HepG2 (cell line): ENCODE measurements at regions not wholly inside any gene's neighbourhood (a gene's known extent, or its start where the extent isn't known, plus 50 kb on each side); places are given as distances from the start of the nearest gene placed in this dataset.

Source experiments
- ATAC-seq: fragments of 200-7000 bp; cut with Tn5 transposase; 3 replicates; pipeline ENCODE4 v1.9.1; 2020; ENCODE audit warnings: mild to moderate bottlenecking, moderate library complexity
- BruUV-seq: library from RNA; stranded (reverse); fragments of 400-500 nt; replicated peaks from 2 replicates; lab custom pipeline; 2021; lab: Mats Ljungman, UMichigan
- CTCF ChIA-PET: fragments of 300-600 bp; formaldehyde crosslinking; extraction: SDS; loops from one replicate; lab custom pipeline; 2021; ENCODE audit warnings: low total read pairs, inconsistent platforms, low intra/inter-chr PET ratio; lab: Yijun Ruan, JAX
- POLR2A ChIA-PET: fragments of 350-600 bp; sonication (Branson Sonifier 250); formaldehyde crosslinking; loops from one replicate; lab custom pipeline; 2020; ENCODE audit warnings: antibody characterized with exemption, inconsistent platforms; lab: Yijun Ruan, JAX
- DNase-seq: peaks from one replicate; pipeline ENCODE4 v3.0.0-alpha.2; 2015; ENCODE audit warnings: low spot score
- FAIRE-seq: peaks from 3 replicates; lab custom pipeline; 2011; peaks lifted over from hg19 to GRCh38; lab: Jason Lieb, UNC
- H2AFZ ChIP-seq: one replicate; pipeline ENCODE4 v1.6.1; 2011; ENCODE audit warnings: low read length, inconsistent platforms
- H3K27ac ChIP-seq: fragments of 300-600 bp; 3 replicates; pipeline ENCODE4 v1.8.0; 2011; ENCODE audit warnings: mixed run types, mild to moderate bottlenecking, mixed read lengths, low read length, inconsistent platforms; ENCODE audit not compliant: insufficient read depth; ENCODE audit errors: extremely low read length
- H3K27me3 ChIP-seq, 2 experiments: fragments of 200-600 bp in 1 of 2; 2 replicates in 1 of 2; 3 replicates in 1 of 2; pipeline versions ENCODE4 v1.6.0 to v1.8.0; 2011; ENCODE audit warnings: low read length in 2 of 2, mild to moderate bottlenecking in 2 of 2, moderate library complexity in 2 of 2, inconsistent platforms in 1 of 2; ENCODE audit not compliant: insufficient read depth in 2 of 2, control insufficient read depth in 1 of 2
- H3K36me3 ChIP-seq, 2 experiments: fragments of 200-600 bp in 1 of 2; replicated peaks in 1 of 2; 2 replicates in 1 of 2; 3 replicates in 1 of 2; pipeline versions ENCODE4 v1.5.1 to v1.8.0; 2011; ENCODE audit warnings: low read length in 2 of 2, inconsistent platforms in 1 of 2; ENCODE audit not compliant: insufficient read depth in 2 of 2, control insufficient read depth in 1 of 2
- H3K4me1 ChIP-seq: 2 replicates; pipeline ENCODE4 v1.5.1; 2012; ENCODE audit warnings: low read length, inconsistent platforms; ENCODE audit not compliant: insufficient read depth
- H3K4me2 ChIP-seq: 2 replicates; pipeline ENCODE4 v1.6.0; 2011; ENCODE audit warnings: low read depth, low read length, inconsistent platforms
- H3K4me3 ChIP-seq, 3 experiments: fragments of 200-600 bp in 1 of 3; sonication (generic), shearing (Covaris generic) in 1 of 3; replicated peaks in 1 of 3; 2 replicates each; pipeline ENCODE4 v1.5.1; 2011 to 2016; ENCODE audit warnings: low read length in 3 of 3, inconsistent platforms in 2 of 3, low read depth in 2 of 3, mild to moderate bottlenecking in 2 of 3, control low read depth in 1 of 3, mixed read lengths in 1 of 3; ENCODE audit not compliant: insufficient read depth in 1 of 3
- H3K79me2 ChIP-seq: one replicate; pipeline ENCODE4 v1.6.1; 2011; ENCODE audit warnings: low read length, inconsistent platforms; ENCODE audit not compliant: insufficient read depth
- H3K9ac ChIP-seq: 2 replicates; pipeline ENCODE4 v1.6.0; 2011; ENCODE audit warnings: mild to moderate bottlenecking, low read depth, low read length, inconsistent platforms; ENCODE audit not compliant: insufficient read depth
- H3K9me3 ChIP-seq: 2 replicates; pipeline ENCODE4 v1.5.1; 2012; ENCODE audit warnings: mild to moderate bottlenecking, low read length
- H4K20me1 ChIP-seq: 2 replicates; pipeline ENCODE4 v1.6.0; 2011; ENCODE audit warnings: inconsistent platforms, mild to moderate bottlenecking, low read length, moderate library complexity; ENCODE audit not compliant: insufficient read depth
- ARID2 ChIP-seq: sonication (generic); formaldehyde crosslinking; IDR thresholded peaks from 2 replicates; pipeline ENCODE4 v1.8.1; 2022; ENCODE audit warnings: mild to moderate bottlenecking, missing genetic modification reagents, borderline replicate concordance
- CBFB ChIP-seq: sonication (generic); formaldehyde crosslinking; IDR thresholded peaks from 2 replicates; pipeline ENCODE4 v1.4.0; 2020; ENCODE audit warnings: missing genetic modification reagents
- ETV6 ChIP-seq: sonication (generic); formaldehyde crosslinking; conservative IDR thresholded peaks from 2 replicates; pipeline ENCODE4 v1.4.0; 2020; ENCODE audit warnings: missing genetic modification reagents
- GATA4 ChIP-seq: sonication (generic); IDR thresholded peaks from 2 replicates; pipeline ENCODE4 v1.6.1; 2016; ENCODE audit warnings: antibody characterized with exemption, low read depth, borderline replicate concordance
- MEIS2 ChIP-seq: sonication (generic); formaldehyde crosslinking; IDR thresholded peaks from 2 replicates; pipeline ENCODE4 v1.9.0; 2021; ENCODE audit warnings: mild to moderate bottlenecking, missing genetic modification reagents
- REPIN1 ChIP-seq: sonication (generic); formaldehyde crosslinking; IDR thresholded peaks from 2 replicates; pipeline ENCODE4 v1.8.0; 2022; ENCODE audit warnings: missing genetic modification reagents, low read depth, mild to moderate bottlenecking, borderline replicate concordance
- RFX5 ChIP-seq: IDR thresholded peaks from 2 replicates; pipeline ENCODE4 v1.6.1; 2011; ENCODE audit warnings: low read depth, low read length, improper control_type of control experiment
- SIX1 ChIP-seq: sonication (generic); formaldehyde crosslinking; IDR thresholded peaks from 2 replicates; pipeline ENCODE4 v1.4.0; 2020; ENCODE audit warnings: missing genetic modification reagents, borderline replicate concordance
- TCF7 ChIP-seq: sonication (generic); IDR thresholded peaks from 2 replicates; pipeline ENCODE4 v1.6.1; 2016; ENCODE audit warnings: antibody characterized with exemption, low read depth
- TSC22D2 ChIP-seq: sonication (generic); formaldehyde crosslinking; IDR thresholded peaks from 2 replicates; pipeline ENCODE4 v1.5.1; 2020; ENCODE audit warnings: missing genetic modification reagents, mild to moderate bottlenecking, borderline replicate concordance
- U2AF2 ChIP-seq: fragments of 200-400 bp; formaldehyde crosslinking; IDR thresholded peaks from 2 replicates; pipeline ENCODE4 v1.6.1; 2017; ENCODE audit warnings: low read depth, mild to moderate bottlenecking, low read length
- WIZ ChIP-seq: sonication (generic); formaldehyde crosslinking; IDR thresholded peaks from 2 replicates; pipeline ENCODE4 v1.5.1; 2020; ENCODE audit warnings: mild to moderate bottlenecking, missing genetic modification reagents
- ZHX2 ChIP-seq, 2 experiments: sonication (generic) in 1 of 2; formaldehyde crosslinking in 1 of 2; IDR thresholded peaks; 2 replicates each; pipeline versions ENCODE4 v1.6.1 to v1.9.0; 2014 to 2022; ENCODE audit warnings: antibody characterized with exemption in 1 of 2, borderline replicate concordance in 1 of 2, inconsistent platforms in 1 of 2, low read depth in 1 of 2, missing genetic modification reagents in 1 of 2
- ZNF652 ChIP-seq: IDR thresholded peaks from 2 replicates; pipeline ENCODE4 v1.6.1; 2016; ENCODE audit warnings: low read depth, borderline replicate concordance
- WGBS: methylation state at CpG from one replicate; pipeline ENCODE4 v1.1.6; 2017; ENCODE audit warnings: low lambda C conversion rate; 5-methylcytosine and 5-hydroxymethylcytosine counted together
- in situ Hi-C: cut with HindIII; loops from 2 replicates; pipeline ENCODE4 v1.10.0; 2017; ENCODE audit warnings: low pct_unique_long_range_greater_than_20kb; ENCODE audit not compliant: extremely low pct_ligation_motif_present
- intact Hi-C: fragments of 100-400 bp; cut with micrococcal nuclease; formaldehyde crosslinking; loops from one replicate; pipeline ENCODE4 v1.10.0; 2022; ENCODE audit not compliant: unreplicated experiment
- TF ChIP-seq, protein P1 (sequence below): sonication (generic); formaldehyde crosslinking; IDR thresholded peaks from 2 replicates; pipeline ENCODE4 v1.4.0; 2020; ENCODE audit warnings: missing genetic modification reagents

DNA sequence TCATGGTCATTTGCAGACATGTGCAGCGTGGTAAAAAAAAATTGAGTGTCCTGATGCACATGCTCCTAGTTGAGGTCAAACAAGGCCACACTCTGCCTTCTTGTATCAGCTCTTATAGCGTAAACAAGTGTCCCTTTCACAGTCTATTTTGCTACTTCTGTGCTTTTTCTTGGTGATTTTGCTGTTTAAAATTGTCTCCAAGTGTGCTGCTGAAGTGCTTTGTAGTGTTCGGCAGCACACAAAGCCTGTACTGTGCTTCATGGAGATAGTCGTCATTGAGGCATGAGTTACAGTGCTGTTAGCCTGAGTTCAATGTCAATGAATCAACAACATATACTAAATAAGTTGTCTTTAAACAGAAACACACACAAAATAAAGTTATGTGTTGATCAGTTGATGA lies 690.4 kb upstream of the MEF2C start:
- Histone ChIP-seq H3K27ac (no peak overlapping the region), H3K9me3 (no peaks in the 10 kb centered on the region), H3K79me2 (no peaks in the 10 kb centered on the region), H3K4me3 (no peak overlapping the region), H3K4me2 (no peak overlapping the region), H3K36me3 (no peaks in the 10 kb centered on the region), H4K20me1 (no peaks in the 10 kb centered on the region), H3K4me1 (no peaks in the 10 kb centered on the region), H3K9ac (no peak overlapping the region), H2AFZ (no peak overlapping the region), H3K27me3 (no peaks in the 10 kb centered on the region)
- intact Hi-C loops, result no loop called here
- no peak for DNase-seq
- ChIA-PET CTCF (no interaction called here), POLR2A (no interaction called here)
- in situ Hi-C loops, result no loop called here
- no TSS peak for BruUV-seq
- FAIRE-seq, result no peak
- 14% methylated on average over 4 of the region's 4 CpGs for WGBS
- TF ChIP-seq ZHX2 (IDR thresholded peaks at IDR 0.05; ENCODE audit: low read depth) (no peak), ZHX2 (CRISPR knock-in tag; IDR thresholded peaks at IDR 0.05; ENCODE audit: borderline replicate concordance) (no peak), RFX5 (no peak), MEIS2 (CRISPR knock-in tag) (no peak), GATA4 (no peak), ZNF652 (CRISPR knock-in tag) (no peak), CBFB (CRISPR knock-in tag) (no peak), ARID2 (no peak), SIX1 (CRISPR knock-in tag) (no peak), TCF7 (no peak), REPIN1 (CRISPR knock-in tag) (no peak), ETV6 (CRISPR knock-in tag) (no peak), U2AF2 (no peak), TSC22D2 (no peak), WIZ (CRISPR knock-in tag) (no peak)
- TF ChIP-seq, protein P1, sequence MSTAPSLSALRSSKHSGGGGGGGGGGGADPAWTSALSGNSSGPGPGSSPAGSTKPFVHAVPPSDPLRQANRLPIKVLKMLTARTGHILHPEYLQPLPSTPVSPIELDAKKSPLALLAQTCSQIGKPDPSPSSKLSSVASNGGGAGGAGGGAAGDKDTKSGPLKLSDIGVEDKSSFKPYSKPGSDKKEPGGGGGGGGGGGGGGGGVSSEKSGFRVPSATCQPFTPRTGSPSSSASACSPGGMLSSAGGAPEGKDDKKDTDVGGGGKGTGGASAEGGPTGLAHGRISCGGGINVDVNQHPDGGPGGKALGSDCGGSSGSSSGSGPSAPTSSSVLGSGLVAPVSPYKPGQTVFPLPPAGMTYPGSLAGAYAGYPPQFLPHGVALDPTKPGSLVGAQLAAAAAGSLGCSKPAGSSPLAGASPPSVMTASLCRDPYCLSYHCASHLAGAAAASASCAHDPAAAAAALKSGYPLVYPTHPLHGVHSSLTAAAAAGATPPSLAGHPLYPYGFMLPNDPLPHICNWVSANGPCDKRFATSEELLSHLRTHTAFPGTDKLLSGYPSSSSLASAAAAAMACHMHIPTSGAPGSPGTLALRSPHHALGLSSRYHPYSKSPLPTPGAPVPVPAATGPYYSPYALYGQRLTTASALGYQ (CRISPR knock-in tag), result no peak
- ATAC-seq, result no peak
